Fibroblast of skin of right biceps (primary cell): ENCODE measurements at regions not wholly inside any gene's neighbourhood (a gene's known extent, or its start where the extent isn't known, plus 50 kb on each side); places are given as distances from the start of the nearest gene placed in this dataset.
"Not testable (repeated sequence)": the region's sequence is repeated elsewhere in the genome, so short reads cannot be mapped to it uniquely, and the experiment has no call there.

Experiments used
- DNase-seq: peaks from one replicate; pipeline ENCODE4 v3.0.0-alpha.2; 2013

DNA sequence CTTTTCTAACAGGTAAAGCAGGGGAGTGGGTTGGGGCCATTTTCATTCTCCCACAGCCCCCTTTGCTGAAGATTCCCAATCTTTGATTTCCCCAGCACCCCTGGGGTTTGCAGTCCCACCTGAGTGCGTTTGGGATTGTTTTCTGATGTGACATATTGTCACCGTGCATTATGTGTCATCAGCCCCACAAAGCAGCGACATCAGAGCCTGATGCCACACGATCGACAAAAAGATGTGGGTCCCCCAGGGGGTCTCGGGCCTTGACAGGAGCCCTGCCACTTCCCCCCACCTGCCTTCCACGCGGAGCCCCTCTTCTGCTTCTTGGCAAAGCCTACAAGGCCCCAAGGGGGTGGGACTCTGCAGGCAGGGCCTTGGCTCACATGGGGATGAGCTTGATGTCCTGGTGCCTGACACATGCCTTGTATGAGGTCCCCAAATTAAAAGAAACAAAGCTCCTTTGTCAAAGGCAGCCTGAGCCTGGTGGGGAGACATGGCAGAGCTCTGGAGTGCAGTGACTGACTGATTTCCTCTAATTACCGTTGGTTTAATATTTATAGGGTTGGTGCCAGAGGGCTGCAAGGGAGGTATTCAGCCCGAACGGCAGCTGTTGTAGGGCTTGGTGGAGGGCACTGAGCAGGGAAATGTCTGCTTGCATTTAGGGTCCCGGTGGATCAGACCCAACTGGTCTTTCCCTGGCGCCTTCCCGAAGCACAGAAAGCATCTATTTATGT, 149.2 kb downstream of the MIAT start:
- no peak for DNase-seq

DNA sequence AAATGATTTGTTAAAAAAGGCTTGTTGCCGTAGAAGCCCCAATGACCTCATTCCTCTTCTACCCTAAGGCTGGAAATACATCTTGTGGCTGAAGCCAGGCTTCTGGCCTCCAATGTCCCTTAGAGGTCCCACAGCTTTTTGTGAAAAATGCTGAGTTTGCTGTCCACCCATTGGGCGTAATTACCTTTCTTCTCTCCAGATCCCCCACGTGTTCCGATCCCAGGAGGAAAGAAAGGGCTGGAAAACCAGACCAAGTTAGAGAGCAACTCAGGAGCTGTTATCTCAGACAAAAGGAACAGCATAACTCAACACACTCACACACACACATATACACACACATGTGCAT, 154.2 kb downstream of the MIAT start:
- DNase-seq = no peak

DNA sequence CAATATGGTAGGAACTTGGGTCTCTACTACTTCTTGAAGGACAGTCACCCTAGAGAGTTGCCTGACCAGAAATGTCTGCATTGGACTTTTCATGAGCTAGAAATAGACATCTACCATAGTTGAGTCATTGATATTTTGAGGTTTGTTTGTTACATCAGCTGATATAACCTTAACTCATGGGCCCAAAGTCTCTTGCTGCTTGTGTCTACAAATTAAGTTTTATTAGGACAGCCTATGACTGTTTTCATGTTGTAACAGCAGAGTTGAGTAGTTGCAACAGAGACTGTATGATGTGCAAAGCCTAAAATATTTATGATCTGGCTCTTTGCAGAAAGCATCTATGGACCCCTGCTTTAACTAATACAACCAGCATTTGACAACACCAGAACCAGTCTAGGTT, 155.3 kb downstream of the MIAT start:
- peak; percentile 35 for DNase-seq

DNA sequence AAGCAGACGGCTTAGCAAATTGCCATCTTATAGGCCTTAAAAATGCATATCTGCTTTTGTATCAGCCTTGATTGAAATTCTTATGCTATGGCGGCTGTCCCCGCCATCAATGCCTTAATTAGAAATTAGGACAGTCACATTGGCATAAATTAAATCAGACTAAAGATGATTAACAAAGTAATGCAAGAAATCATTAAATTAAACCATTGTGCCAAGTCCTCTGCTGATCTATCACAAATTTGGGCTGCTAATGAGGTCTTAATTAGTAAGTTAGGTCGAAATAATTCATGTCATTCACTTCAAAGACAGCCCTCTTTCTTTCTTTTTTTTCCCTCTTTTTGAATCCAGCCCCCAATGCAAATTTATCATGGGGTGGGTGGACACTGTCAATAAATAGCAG, 159.3 kb downstream of the MIAT start:
- DNase-seq = no peak

DNA sequence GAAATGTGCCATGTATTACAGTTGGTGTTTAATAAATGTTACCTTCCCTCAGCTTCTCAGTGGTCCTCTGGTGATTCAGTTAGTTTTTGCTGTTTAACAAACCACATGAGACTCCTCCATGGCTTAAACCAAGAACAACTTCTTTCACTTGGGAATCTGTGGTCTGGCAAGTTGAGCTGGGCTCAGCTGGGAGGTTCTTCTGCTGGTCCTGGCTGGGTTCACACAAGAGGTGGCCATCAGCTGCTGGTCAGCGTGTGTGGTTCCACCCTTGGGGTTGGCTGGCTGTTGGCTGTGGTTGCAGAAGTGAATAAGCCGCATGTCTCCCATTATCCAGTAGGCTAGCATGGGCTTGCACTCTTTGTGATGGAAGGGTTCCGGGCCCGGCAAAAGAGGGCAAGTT, 160.5 kb downstream of the MIAT start:
- no peak for DNase-seq

DNA sequence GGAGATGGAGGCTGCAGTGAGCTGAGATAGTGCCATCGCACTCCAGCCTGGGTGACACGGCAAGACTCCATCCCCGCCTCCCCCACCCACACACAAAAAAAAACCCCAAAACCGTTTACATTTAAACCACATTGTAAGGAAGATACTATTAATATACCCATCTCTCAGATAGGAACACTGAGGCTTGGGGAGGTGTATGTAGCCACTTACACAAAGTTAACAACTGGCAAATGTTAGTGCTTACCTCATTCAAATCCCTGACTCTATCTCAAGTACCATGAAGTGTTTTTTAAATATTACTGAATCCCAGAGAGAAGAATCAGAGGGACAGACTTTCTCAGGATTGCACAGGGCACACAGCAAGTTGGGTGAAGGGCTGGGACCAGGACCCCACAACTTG, 164.5 kb downstream of the MIAT start:
- DNase-seq = no peak

DNA sequence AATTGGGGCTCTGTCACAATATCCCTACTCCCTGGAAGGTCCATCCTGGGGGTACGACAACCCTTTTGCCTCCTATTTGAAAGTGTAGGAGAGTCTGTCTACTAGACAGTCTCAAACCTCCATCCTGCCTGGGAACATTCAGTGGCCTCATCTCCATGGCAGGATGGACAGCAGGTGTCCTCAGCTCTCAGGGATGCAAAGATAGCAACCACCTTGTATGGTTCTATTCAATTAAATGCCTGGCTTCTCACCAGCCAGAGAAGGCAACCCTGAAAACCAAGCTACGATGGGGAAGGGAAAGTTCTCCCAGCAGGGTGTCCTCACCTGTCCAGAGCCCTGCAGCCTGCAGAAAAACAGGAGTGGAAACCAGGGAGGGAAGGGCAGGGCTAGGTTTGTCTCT, 164.9 kb downstream of the MIAT start:
- no peak for DNase-seq

DNA sequence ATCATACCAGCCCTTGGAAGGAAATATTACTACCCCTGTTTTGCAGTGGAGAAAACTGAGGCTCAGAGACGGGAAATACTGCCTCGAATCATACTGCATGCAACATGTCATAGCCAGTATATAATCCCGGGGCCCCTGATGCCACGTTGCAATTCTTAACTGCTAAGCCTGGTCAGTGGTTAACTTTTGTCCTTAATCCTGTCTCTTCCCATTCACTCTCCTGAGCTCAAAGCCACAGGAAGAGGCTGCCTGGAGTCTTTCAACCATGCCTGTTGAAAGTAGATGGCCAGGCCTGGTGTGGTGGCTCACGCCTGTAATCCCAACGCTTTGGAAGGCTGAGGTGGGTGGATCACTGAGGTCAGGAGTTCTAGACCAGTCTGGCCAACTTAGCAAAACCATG, 166.6 kb downstream of the MIAT start:
- DNase-seq = no peak

DNA sequence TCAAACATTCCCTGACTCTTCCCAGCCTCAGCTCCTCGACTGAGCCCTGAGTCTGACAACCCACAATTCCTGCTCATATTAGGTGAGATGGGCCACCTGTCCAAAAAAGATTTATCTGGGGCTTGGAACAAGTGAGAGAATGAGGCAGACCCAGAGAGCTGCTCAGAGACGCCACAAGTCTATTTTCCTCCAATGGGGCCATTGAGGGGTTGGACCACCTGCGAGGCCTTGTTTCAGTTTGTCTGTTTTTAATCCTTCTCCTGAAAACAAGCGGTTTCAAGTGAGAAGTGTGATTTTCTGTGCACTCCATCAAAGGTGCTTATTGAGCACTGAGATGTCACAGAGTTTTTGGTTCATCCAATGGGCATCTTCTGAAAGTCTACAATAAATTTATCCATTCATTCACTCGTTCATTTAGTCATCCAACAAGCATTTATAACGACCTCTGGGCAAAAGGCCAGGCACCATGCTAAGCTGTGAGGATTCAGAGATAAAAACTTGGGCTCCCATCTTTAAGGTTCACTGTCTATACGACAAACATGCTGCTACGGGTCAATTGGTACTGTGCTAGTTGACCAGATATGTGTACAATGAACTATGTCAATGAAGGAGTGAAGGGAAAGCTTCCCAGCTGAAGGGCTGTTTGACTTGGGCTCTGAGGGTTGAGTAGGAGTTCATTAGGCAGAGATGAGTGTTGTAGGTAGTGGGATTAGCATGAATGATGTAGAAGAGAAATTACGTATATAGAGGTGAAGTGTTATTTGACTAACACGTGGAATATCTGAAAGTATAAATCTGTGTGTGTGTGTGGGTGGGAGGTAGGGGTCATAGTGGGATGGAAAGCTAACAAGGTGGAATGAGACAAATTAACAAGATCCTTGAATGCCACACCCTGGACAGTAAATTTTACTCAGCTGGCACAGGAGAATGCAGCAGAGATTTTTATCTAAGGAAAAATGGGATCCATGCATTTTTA, 168.9 kb downstream of the MIAT start:
- DNase-seq = peak; percentile 64

DNA sequence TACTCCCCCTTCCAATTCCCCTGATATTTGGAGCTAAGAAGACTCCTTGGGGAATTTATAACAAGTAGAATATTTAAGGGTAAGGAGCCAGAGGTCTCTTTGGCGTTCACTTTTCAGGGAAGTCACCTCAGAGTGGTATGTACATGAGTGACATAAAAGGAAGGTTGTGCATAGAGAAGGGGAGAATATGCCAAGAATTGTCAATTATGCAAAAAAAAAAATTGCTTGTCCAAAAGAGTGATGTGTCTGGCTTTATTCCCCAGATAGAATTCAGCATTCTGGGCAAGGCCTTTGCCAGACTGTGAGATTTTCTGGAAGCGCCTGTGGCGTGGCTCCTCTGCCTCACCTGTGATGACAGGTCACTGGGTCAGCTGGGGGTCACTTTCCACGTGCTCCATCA, 170.2 kb downstream of the MIAT start:
- no peak for DNase-seq

DNA sequence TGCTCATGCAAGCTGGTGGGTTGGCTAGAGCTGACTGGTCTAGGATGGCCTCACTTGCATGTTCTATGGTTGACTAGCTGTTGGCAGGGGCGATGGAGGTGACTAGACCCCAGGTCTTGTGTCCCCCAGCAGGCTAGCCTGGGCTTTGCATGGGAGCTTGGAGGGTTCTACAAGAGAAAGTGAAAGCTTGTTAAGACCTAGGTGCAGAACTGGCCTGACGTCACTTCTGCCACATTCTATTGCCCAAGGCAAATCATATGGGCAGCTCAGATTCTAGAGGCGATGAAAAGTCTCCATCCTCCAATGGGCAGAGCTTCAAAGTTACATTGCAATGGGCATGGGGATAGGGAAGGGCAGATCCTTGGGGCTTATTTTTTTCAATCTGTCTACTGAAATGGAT, 170.9 kb downstream of the MIAT start:
- DNase-seq = no peak

DNA sequence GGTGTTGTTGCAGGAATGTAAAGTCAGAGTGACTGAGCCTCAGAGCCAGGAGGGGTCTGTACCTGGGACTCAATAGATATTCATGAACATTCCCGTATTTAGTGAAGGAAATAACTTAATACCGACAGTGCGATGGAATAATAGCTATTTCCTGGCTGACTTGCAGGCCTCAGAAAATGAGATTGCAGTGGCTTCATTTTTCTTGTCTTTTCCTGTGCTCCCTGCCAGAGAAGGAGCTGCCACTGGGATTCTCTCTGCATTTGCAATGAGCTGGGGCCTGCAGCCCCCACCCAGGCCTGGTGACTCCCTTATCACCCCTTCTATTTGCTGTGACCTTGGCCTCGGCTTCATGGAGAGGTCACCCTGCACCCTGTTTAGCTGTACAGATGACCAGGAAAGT, 173.4 kb downstream of the MIAT start:
- no peak for DNase-seq

DNA sequence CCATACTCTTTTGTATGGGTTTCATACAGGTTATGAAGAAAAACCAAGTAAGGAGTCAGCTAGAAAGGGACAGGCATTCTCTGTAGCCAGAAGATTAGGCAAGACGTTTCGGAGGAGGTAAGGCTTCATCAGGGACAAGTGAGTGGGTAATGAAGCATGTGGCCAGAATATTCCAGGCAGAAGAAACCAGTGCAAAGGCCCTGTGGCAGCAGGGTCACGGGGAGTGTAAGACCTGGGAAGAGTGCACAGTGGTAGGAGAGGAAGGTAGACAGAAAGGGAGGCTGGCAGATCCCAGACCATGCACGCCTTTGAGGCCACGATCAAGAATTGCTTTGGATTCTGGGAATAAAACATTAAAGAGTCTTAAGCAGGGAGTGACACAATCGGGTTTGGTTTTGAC, 177.6 kb downstream of the MIAT start:
- no peak for DNase-seq

DNA sequence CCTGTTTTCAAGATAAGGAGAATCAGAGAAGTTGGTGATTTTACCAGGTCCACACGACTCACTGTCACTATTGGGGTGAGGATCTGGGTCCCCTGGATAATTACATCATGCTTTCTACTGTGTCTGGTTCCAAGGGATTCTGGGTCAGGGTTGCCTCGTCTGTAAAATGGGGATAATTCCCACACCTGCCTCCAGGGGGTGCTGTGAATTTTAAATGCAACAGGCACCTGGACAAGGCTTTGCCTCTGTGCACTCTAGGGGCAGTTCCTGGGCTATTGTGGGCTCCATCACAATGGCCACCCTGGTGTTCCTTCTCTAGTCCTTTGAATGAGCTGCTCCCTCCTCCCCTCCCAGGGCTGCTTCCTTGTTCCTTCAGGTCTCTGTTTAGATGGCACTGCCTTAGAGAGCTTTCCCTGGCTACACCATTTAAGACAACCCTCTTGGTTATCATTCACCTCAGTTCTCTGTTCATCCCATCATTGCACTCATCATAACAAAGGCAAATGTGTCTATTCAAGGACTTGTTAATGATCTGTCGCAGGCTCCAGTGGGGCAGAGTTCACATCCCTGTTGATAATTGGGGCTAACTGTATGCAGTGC, 178.6 kb downstream of the MIAT start:
- DNase-seq = peak; percentile 45

DNA sequence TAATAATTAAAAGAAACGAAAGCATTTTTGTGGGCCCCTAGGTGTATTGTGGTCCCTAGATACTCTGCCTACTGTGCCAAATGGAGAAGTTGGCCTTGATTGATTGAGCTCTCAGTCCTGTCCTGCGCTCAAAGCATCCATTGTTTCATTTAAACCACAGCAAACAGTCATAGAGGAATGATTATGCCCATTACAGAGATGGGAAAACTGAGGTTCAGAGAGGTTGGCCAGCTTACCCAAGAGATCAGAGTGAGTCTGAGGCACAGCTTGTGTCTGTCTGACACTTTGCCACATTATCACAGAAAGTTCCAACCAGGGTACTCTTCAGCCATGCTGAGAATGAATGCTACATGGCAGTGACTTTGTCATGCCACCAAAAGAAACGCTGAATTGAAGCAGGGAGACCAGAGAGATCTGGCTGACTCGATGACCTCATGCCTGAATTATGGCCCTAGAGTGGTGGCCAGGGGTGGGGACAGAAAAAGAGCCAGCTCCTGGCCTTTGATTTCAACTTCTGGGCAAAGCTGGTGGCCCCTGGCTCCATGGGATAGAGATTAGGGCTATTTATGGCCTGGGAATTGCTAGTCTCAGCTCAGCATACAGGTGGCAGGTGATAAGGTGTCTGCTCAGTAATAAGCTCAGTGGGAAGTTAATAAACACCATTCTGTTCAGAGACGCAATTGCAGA, 180.5 kb downstream of the MIAT start:
- DNase-seq = no peak

DNA sequence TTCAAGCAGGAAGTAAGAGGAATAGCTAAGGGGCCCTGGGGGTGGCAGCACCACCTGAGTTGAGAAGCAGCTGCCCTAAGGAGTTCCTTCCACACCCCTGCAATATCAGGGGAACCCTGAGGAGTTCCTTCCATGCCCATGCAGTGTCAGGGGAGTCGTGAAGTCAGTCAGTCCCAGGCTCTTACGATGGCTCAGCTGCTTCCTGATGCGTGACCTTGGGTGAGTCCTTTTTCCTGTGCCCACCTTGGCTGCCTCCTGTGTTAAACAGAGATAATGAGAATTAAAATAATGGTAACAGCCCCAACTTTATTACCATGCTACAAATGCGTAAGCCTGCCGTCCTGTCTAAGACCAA, 181.1 kb downstream of the MIAT start:
- no peak for DNase-seq

DNA sequence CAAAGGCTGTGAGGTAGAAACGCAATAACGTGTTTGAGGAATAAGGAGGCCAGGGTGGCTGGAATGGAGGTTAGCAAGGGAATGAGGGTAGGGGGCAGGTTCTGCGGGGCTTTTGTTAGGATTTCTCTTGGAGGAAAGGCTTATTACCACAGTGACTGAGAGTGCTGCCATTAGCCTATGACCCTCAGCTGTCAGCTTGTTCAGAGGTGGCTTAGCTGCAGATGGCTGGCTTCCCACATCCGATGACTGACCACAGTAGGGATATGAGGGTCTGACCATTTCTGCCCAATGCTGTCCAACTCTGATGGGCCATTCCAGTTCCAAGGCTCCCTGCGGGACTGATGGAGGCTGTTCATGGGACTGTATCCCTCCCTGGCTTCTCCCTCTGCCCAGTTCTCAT, 181.8 kb downstream of the MIAT start:
- DNase-seq = no peak

DNA sequence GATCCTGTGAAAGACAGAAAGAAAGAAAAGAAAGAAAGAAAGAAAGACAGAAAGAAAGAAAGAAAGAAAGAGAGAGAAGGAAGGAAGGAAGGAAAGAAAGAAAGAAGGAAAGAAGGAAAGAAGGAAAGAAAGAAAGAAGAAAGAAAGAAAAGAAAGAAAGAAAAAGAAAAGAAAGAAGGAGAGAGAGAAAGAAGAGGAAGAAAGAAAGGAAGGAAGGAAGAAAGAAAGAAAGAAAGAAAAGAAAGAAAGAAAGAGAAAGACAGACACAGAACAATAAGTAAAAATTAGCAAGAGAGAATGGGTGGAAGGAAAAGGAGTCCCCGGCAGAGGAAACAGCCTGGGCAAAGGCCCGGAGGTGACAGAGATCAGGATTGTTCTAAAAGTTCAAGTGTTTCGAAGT, 183.4 kb downstream of the MIAT start:
- DNase-seq = not testable (repeated sequence)

DNA sequence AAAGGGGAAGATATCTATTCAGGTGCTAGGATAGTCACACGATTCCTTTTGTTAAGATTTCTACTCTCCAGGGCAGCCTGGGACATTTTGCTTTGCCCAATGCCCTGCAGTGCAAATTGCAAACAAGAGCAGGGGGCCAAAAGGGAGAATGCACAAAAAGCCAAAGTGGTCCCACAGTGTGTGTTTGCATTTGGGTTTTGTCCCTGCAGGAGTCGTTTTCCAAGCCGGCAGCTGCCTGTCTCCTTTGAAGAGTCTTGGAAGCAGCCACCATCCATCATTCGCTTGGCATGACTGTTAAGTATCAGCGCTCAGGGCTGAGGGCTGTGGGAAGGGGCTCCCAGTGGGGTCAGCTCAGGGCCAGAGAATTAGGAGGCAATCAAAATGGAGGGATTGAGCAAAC, 184.7 kb downstream of the MIAT start:
- DNase-seq = no peak

DNA sequence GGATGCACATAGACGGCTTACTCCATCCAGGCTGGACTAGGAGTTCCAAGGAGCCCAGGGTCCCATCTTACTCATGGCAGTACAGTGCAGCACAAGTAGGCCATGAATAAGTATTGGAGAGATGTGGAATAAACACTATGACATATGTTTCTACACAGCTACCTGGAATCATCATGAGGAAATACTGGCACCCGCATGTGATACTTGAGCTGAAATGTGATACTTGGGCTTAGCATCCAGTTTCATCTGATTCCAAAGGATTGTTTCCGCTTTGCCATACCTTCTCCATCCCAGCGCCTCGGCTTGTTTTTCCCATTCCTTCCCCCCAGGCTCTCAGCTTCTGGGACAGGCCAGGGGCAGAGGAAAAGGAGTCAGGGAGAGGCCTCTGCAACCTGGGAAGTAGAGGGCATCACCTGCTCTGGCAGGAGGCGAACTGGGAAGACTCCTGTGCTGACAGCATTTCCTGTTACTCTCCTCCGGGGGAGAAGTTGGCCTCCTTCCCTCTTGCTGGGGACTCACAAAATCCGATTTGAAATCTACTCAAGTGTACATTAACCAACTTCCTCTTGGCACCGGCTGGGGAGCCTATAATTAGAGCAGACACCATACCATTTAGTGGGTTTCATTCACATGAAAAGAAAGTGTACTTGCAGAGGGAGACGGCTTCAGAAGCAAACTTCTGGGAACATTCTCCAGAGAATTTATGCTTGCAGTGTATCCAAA, 187.8 kb downstream of the MIAT start:
- DNase-seq = peak; percentile 52

DNA sequence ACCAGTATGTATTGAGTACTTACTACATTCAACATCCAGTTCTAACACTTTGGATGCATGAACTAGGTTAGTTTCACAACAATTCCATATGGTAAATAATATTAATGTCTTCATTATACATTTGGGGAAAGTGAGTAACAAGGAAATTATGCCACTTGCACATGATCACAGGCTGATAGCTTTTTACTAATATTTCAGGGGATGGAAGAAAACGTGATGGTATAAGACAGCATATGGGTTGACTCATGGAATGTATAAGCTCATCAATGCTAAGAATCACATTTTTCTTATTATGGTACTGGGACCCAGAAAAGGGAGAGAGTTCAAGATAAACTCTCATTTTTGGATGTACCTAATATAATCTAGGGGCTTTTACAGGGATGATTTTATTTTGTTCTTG, 188.7 kb downstream of the MIAT start:
- peak; percentile 57 for DNase-seq

DNA sequence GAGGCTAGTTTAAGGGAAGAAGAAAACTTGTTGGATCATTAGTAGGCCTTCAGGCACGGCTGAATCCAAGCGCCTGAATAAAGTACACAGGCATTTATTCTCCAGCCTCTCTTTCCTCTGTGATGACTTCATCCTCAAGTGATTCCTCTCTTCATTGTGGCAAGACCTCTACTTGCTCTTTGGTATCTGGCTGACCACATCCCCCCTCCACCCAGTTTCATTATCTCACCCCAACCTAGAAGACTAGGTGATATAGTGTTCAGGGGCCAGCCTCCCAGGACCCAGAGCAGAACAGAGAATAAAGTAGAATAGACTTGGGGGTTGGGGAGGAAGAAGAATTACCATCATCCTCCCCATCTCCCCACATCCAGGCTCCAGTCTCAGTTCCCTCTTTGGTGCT, 189.3 kb downstream of the MIAT start:
- peak; percentile 70 for DNase-seq

DNA sequence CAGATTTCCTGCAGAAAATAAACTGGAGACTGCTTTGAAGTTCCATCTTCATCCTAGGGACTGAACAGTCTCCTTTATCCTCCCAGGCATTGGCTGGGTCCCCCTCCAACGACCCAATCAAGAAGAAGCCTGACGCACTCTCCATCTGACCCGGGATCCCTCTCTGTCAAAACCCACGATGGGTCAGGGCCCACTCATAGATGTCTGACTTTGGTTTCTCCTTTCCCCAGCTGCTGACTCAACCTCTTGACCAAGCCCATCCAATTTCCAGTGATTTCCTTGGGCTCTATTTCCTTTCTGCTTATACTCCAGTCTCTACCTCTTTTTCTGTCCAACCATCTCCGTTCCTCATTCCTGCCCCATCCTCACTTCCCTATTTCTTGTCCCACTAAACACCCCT, 189.7 kb downstream of the MIAT start:
- no peak for DNase-seq
